ENCODE measurements at regions not wholly inside any gene's neighbourhood (a gene's known extent, or its start where the extent isn't known, plus 50 kb on each side); places are given as distances from the start of the nearest gene placed in this dataset.

GRCh38 chr7:130904792-130905191 is 170.8 kb upstream of the KLF14 start:
- no peaks in the 10 kb centered on the region for H3K36me3 ChIP-seq
- peak overlapping the region; percentile 79 to 88 (median 83) for H3K27ac ChIP-seq
- peaks cover 0 to 67% (median 38%) of the 10 kb centered on the region in 4 donors for H3K4me1 ChIP-seq
- no peak for ATAC-seq
- H3K4me3 ChIP-seq: no peak overlapping the region
- intact Hi-C loops (cut with DNase I): no loop called here
- no peaks in the 10 kb centered on the region for H3K9me3 ChIP-seq
- 65% methylated on average over 5 of the region's 5 CpGs for WGBS (ENCODE audit: insufficient coverage, low coverage, low lambda C conversion rate, missing lambda C conversion rate)
- DNase-seq: peak in 1 of 3 donors; percentile 19
- H3K27me3 ChIP-seq: no peaks in the 10 kb centered on the region
- TF ChIP-seq POLR2A (IDR thresholded peaks at IDR 0.05) (no peak), CTCF (IDR thresholded peaks at IDR 0.05) (no peak)

- intact Hi-C loops (cut with DNase I): no loop called here
- Histone ChIP-seq H3K9me3 (no peaks in the 10 kb centered on the region), H3K4me3 (no peak overlapping the region), H3K27me3 (no peaks in the 10 kb centered on the region), H3K27ac (peak overlapping the region in 2 of 3 donors; percentile 53 to 88), H3K36me3 (no peaks in the 10 kb centered on the region), H3K4me1 (peaks cover 0 to 56% (median 28%) of the 10 kb centered on the region in 4 donors)
- WGBS (ENCODE audit: insufficient coverage, low coverage, low lambda C conversion rate, missing lambda C conversion rate): 86% methylated on average over 1 of the region's 1 CpG
- DNase-seq (peak in 1 of 3 donors; percentile 10), ATAC-seq (no peak)
- TF ChIP-seq CTCF (IDR thresholded peaks at IDR 0.05) (no peak), POLR2A (IDR thresholded peaks at IDR 0.05) (no peak)
These were observed 172.6 kb upstream of the KLF14 start for GRCh38 chr7:130906575-130906974.

- H3K9me3 ChIP-seq: no peaks in the 10 kb centered on the region
- intact Hi-C loops (cut with DNase I): no loop called here
- DNase-seq (no peak), ATAC-seq (no peak)
- H3K27me3 ChIP-seq: no peaks in the 10 kb centered on the region
- TF ChIP-seq POLR2A (IDR thresholded peaks at IDR 0.05) (no peak), CTCF (IDR thresholded peaks at IDR 0.05) (no peak)
- H3K4me3 ChIP-seq: no peak overlapping the region
- no peak overlapping the region for H3K27ac ChIP-seq
- no peaks in the 10 kb centered on the region for H3K36me3 ChIP-seq
- WGBS (ENCODE audit: insufficient coverage, low coverage, low lambda C conversion rate, missing lambda C conversion rate): 68% methylated on average over 4 of the region's 4 CpGs
- H3K4me1 ChIP-seq: peaks cover 0 to 55% (median 28%) of the 10 kb centered on the region in 4 donors
These were observed 173.4 kb upstream of the KLF14 start for GRCh38 chr7:130907439-130907838.

- Histone ChIP-seq H3K36me3 (no peaks in the 10 kb centered on the region), H3K4me3 (no peak overlapping the region), H3K9me3 (no peaks in the 10 kb centered on the region), H3K27ac (no peak overlapping the region), H3K4me1 (peaks cover 0 to 50% (median 25%) of the 10 kb centered on the region in 4 donors), H3K27me3 (no peaks in the 10 kb centered on the region)
- WGBS (ENCODE audit: insufficient coverage, low coverage, low lambda C conversion rate, missing lambda C conversion rate): 75% methylated on average over 4 of the region's 11 CpGs
- DNase-seq (peak in 1 of 3 donors; percentile 12), ATAC-seq (no peak)
- TF ChIP-seq POLR2A (IDR thresholded peaks at IDR 0.05): no peak
- TF ChIP-seq CTCF (IDR thresholded peaks at IDR 0.05): no peak
- intact Hi-C loops (cut with DNase I): no loop called here
These were observed 174.5 kb upstream of the KLF14 start for GRCh38 chr7:130908345-130909160.
